ENCODE measurements at regions not wholly inside any gene's neighbourhood (a gene's known extent, or its start where the extent isn't known, plus 50 kb on each side); places are given as distances from the start of the nearest gene placed in this dataset.

DNA sequence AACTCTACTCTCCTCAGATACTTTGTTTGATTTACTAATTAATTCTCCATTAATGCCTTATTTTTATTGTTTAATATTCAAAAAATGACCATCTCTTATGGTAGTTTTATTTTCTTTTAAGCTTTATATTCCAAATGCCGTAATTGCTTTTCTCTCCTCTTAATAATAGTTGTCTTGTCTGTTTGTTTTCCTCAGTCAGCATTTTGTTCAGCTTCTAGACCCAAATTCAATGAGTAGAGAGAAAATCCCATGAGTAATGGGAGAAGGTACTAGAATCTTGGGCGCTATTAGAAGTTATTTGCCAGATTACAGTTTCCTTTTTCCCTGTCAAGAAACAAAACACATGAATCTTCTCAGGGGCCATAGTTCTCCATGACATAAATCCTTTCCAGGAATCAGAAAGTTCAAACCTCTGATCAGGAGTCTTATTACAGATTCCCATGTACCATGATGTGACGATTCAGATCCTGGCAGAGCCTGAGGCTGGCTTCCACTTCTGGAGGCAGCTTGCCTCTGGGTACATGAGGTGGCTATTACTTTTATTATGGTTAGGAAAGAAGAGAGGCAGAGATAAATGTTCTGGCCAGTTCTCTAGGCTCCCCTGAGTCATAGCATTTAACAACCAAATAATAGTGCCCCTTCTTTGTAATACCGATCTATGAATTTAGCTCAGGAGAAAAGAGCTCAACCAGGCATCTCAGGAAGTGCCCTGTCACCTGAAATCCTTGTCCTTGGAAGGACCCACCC lies 485.1 kb upstream of the SETBP1 start:
- no peak overlapping the region for H3K4me3 ChIP-seq
- H3K36me3 ChIP-seq: no peaks in the 10 kb centered on the region
- H3K27me3 ChIP-seq: peaks cover 0 to 3% (median 0%) of the 10 kb centered on the region in 4 donors
- no peak for TF ChIP-seq POLR2AphosphoS5 (IDR thresholded peaks at IDR 0.05)
- TF ChIP-seq, protein P1, sequence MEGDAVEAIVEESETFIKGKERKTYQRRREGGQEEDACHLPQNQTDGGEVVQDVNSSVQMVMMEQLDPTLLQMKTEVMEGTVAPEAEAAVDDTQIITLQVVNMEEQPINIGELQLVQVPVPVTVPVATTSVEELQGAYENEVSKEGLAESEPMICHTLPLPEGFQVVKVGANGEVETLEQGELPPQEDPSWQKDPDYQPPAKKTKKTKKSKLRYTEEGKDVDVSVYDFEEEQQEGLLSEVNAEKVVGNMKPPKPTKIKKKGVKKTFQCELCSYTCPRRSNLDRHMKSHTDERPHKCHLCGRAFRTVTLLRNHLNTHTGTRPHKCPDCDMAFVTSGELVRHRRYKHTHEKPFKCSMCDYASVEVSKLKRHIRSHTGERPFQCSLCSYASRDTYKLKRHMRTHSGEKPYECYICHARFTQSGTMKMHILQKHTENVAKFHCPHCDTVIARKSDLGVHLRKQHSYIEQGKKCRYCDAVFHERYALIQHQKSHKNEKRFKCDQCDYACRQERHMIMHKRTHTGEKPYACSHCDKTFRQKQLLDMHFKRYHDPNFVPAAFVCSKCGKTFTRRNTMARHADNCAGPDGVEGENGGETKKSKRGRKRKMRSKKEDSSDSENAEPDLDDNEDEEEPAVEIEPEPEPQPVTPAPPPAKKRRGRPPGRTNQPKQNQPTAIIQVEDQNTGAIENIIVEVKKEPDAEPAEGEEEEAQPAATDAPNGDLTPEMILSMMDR (IDR thresholded peaks at IDR 0.05): no peak
- TF ChIP-seq EP300 (IDR thresholded peaks at IDR 0.05): no peak
- no peaks in the 10 kb centered on the region for H3K4me1 ChIP-seq
- WGBS: 97% methylated on average over 4 of the region's 4 CpGs
- H3K9me3 ChIP-seq: no peaks in the 10 kb centered on the region
- intact Hi-C loops (cut with DNase I): no loop called here
- no peak overlapping the region for H3K27ac ChIP-seq (replicated peaks in 1 of 4)
- no peak for DNase-seq (ENCODE audit: extremely low spot score)

DNA sequence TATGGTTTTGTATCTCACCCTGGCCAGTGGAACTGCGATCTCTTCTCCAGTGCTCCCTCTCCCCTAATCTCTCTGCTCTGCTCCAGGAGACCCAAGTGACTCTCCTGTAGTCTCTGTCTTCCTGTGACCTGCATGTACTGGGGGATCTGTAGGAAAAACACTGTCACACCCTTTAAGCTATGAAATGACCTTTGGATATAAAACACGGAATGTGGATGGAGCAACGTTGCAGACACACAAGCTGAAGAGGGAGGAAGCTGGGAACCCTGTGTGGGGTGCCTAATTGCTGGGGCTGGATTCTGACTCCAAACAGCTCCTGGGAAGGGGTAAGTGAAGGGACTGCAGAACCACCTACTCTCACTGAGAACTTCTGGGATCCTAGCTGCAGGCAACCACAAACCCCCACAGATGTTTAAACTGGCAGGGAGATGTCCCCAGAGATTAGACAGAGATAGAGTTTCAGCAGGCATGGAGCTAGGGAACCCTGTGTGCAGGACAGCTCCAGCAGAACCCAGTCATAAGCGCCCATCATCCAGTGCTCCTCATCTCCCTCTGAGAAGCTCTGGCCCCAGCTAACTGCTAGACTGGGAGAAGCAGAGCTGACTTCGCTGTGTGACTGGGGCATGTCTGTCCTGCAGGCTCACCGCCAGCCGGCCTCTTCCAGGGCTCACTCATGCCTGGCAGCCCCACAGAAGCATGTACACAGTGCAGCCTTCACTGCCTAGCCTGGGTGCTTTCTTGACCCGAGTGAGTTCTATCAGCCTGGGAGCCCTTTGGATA lies 482.7 kb upstream of the SETBP1 start:
- H3K27ac ChIP-seq (replicated peaks in 1 of 4): no peak overlapping the region
- no peaks in the 10 kb centered on the region for H3K9me3 ChIP-seq
- H3K27me3 ChIP-seq: peaks cover 0 to 3% (median 0%) of the 10 kb centered on the region in 4 donors
- no peak for DNase-seq (ENCODE audit: extremely low spot score)
- no peaks in the 10 kb centered on the region for H3K4me1 ChIP-seq
- H3K36me3 ChIP-seq: no peaks in the 10 kb centered on the region
- WGBS: 87% methylated on average over 6 of the region's 8 CpGs
- TF ChIP-seq, protein P1 (IDR thresholded peaks at IDR 0.05): no peak
- TF ChIP-seq EP300 (IDR thresholded peaks at IDR 0.05): no peak
- no peak for TF ChIP-seq POLR2AphosphoS5 (IDR thresholded peaks at IDR 0.05)
- TF ChIP-seq POLR2A (IDR thresholded peaks at IDR 0.05; ENCODE audit: low read depth): no peak
- intact Hi-C loops (cut with DNase I): no loop called here
- no peak overlapping the region for H3K4me3 ChIP-seq

DNA sequence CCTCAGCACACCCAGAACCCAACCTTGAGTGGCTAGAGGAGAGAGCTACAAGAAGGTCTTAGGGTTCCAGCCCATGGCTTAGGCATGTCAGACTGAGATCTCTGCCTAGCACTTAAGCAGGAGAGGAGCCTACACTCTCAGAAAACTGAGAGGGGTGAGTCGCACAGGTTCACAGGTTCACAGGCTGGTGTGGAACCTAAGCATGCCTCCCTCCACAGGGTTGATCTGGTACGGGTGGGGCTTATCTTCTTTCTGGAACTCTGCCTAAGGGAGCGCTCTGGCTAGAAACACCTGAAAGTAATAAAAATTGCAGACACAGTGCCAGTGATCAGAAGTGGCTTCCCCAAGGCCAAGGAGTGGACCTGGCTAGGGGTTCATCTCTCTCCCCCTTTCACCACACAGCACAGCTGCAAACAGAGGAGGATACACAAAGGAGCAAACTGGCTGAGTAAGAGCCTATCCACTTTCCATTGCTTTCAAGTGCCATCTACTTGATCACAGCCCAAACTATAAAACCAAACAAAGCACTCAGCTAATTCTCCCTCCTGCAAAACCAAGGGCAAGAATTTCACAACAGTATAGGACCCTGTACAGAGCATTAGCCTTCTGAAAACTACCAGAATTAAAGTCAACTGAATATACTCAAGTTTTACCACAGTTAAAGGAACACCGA lies 481.9 kb upstream of the SETBP1 start:
- Histone ChIP-seq H3K4me3 (no peak overlapping the region), H3K9me3 (no peaks in the 10 kb centered on the region), H3K36me3 (no peaks in the 10 kb centered on the region), H3K27ac (replicated peaks in 1 of 4) (no peak overlapping the region), H3K27me3 (peaks cover 0 to 3% (median 0%) of the 10 kb centered on the region in 4 donors), H3K4me1 (no peaks in the 10 kb centered on the region)
- intact Hi-C loops (cut with DNase I): no loop called here
- 90% methylated on average over 4 of the region's 4 CpGs for WGBS
- no peak for DNase-seq (ENCODE audit: extremely low spot score)
- TF ChIP-seq POLR2A (IDR thresholded peaks at IDR 0.05; ENCODE audit: low read depth) (no peak), POLR2AphosphoS5 (IDR thresholded peaks at IDR 0.05) (no peak), EP300 (IDR thresholded peaks at IDR 0.05) (no peak)
- TF ChIP-seq, protein P1 (IDR thresholded peaks at IDR 0.05): no peak

DNA sequence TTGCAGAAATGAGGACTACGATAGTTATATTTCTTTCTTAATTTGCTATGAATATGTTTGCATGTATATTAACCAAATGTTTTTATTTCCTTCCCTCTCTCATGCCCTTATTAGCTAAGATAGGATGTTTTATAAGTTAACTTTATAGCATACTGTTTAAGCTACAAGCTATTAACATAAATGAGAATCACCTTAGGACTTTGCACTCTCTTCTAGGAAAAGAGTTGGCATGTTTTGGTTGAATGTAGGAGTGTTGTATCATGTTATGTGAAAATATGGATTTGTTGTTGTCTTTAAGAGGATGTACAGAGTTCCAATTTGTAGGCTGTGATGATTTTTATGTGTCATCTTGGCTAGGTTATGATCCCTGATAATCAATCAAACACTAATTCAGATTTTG lies 467.4 kb upstream of the SETBP1 start:
- Histone ChIP-seq H3K9me3 (no peaks in the 10 kb centered on the region), H3K4me1 (peaks cover 0 to 5% (median 2%) of the 10 kb centered on the region in 4 donors), H3K36me3 (no peaks in the 10 kb centered on the region), H3K27me3 (no peaks in the 10 kb centered on the region), H3K27ac (replicated peaks in 1 of 4) (no peak overlapping the region), H3K4me3 (no peak overlapping the region)
- WGBS: 89% methylated on average over 1 of the region's 1 CpG
- intact Hi-C loops (cut with DNase I): no loop called here
- no peak for TF ChIP-seq POLR2AphosphoS5 (IDR thresholded peaks at IDR 0.05)
- no peak for TF ChIP-seq POLR2A (IDR thresholded peaks at IDR 0.05; ENCODE audit: low read depth)
- TF ChIP-seq, protein P1 (IDR thresholded peaks at IDR 0.05): no peak
- TF ChIP-seq EP300 (IDR thresholded peaks at IDR 0.05): no peak
- DNase-seq (ENCODE audit: extremely low spot score): no peak
